Transverse colon (tissue), 4 donors: ENCODE measurements at regions not wholly inside any gene's neighbourhood (a gene's known extent, or its start where the extent isn't known, plus 50 kb on each side); places are given as distances from the start of the nearest gene placed in this dataset.

Source experiments
- CTCF ChIP-seq, 5 experiments: fragments of 200-600 bp in 3 of 5; fragments of 450-650 bp in 2 of 5; sonication (generic) in 3 of 5; IDR thresholded peaks; 1 replicate in 2 of 5; 2 replicates in 3 of 5; pipeline ENCODE4 v1.5.1; 2016 to 2017; ENCODE audit warnings: antibody characterized with exemption in 5 of 5, inconsistent platforms in 3 of 5, mild to moderate bottlenecking in 2 of 5, moderate library complexity in 1 of 5
- EP300 ChIP-seq: sonication (generic); formaldehyde crosslinking; IDR thresholded peaks from one replicate; pipeline ENCODE4 v1.6.1; 2017; ENCODE audit warnings: antibody characterized with exemption, low read depth
- POLR2A ChIP-seq: fragments of 450-650 bp; IDR thresholded peaks from one replicate; pipeline ENCODE4 v1.6.1; 2016; ENCODE audit warnings: antibody characterized with exemption, mild to moderate bottlenecking, moderate library complexity
- POLR2AphosphoS5 ChIP-seq, 3 donors: sonication (generic); formaldehyde crosslinking; IDR thresholded peaks; one replicate each; pipeline ENCODE4 v1.6.1; 2016; ENCODE audit warnings: antibody characterized with exemption in 3 of 3

GRCh38 chr7:81040496-81040895, 121.6 kb upstream of the SEMA3C start:
- TF ChIP-seq POLR2A (no peak), POLR2AphosphoS5 (IDR thresholded peaks at IDR 0.05) (no peak), CTCF (IDR thresholded peaks at IDR 0.05) (no peak), EP300 (no peak)
